GM19467 (cell line): ENCODE measurements at regions not wholly inside any gene's neighbourhood (a gene's known extent, or its start where the extent isn't known, plus 50 kb on each side); places are given as distances from the start of the nearest gene placed in this dataset.
"Not testable (repeated sequence)": the region's sequence is repeated elsewhere in the genome, so short reads cannot be mapped to it uniquely, and the experiment has no call there.

Experiments used
- ATAC-seq: cut with Tn5 transposase; IDR thresholded peaks from one replicate; pipeline ENCODE4 v1.9.1; 2021; ENCODE audit warnings: mild to moderate bottlenecking, moderate library complexity; ENCODE audit not compliant: unreplicated experiment

GRCh38 chr14:89743828-89744227, 210.7 kb downstream of the EFCAB11 start:
- no peak for ATAC-seq

GRCh38 chr14:89740241-89740640, 214.3 kb downstream of the EFCAB11 start:
- no peak for ATAC-seq

- no peak for ATAC-seq
Observed at GRCh38 chr14:89736881-89737280, 217.6 kb downstream of the EFCAB11 start.

GRCh38 chr14:89731396-89731933, 223.1 kb downstream of the EFCAB11 start:
- no peak for ATAC-seq

- ATAC-seq = no peak
Observed at GRCh38 chr14:89730687-89731086, 223.8 kb downstream of the EFCAB11 start.

GRCh38 chr14:89728964-89729363, 225.6 kb downstream of the EFCAB11 start:
- ATAC-seq = no peak

GRCh38 chr14:89726226-89726625, 228.3 kb downstream of the EFCAB11 start:
- ATAC-seq = not testable (repeated sequence)

- ATAC-seq = no peak
Observed at GRCh38 chr14:89724628-89724960, 229.9 kb downstream of the EFCAB11 start.

GRCh38 chr14:89723930-89724627, 230.5 kb downstream of the EFCAB11 start:
- no peak for ATAC-seq

- no peak for ATAC-seq
Observed at GRCh38 chr14:89721956-89722355, 232.6 kb downstream of the EFCAB11 start.

GRCh38 chr14:89720741-89721729, 233.5 kb downstream of the EFCAB11 start:
- peak; percentile 78 for ATAC-seq

- no peak for ATAC-seq
Observed at GRCh38 chr14:89720076-89720687, 234.3 kb downstream of the EFCAB11 start.

- no peak for ATAC-seq
Observed at GRCh38 chr14:89719366-89720075, 235.0 kb downstream of the EFCAB11 start.

- no peak for ATAC-seq
Observed at GRCh38 chr14:89708982-89709625, 245.4 kb downstream of the EFCAB11 start.

GRCh38 chr14:89707086-89707485, 247.4 kb downstream of the EFCAB11 start:
- ATAC-seq = no peak

- no peak for ATAC-seq
Observed at GRCh38 chr14:89702876-89703200, 251.7 kb downstream of the EFCAB11 start.

GRCh38 chr14:89702073-89702875, 252.3 kb downstream of the EFCAB11 start:
- ATAC-seq = no peak

- peak; percentile 76 for ATAC-seq
Observed at GRCh38 chr14:89701211-89702043, 253.1 kb downstream of the EFCAB11 start.

GRCh38 chr14:89700801-89701200, 253.7 kb downstream of the EFCAB11 start:
- ATAC-seq = no peak
